Endothelial cell of umbilical vein (primary cell): ENCODE measurements at regions not wholly inside any gene's neighbourhood (a gene's known extent, or its start where the extent isn't known, plus 50 kb on each side); places are given as distances from the start of the nearest gene placed in this dataset.

ENCODE experiments used
- BruUV-seq: library from RNA; stranded (reverse); fragments of 400-500 nt; replicated peaks from 2 replicates; lab custom pipeline; 2021; lab: Mats Ljungman, UMichigan
- CTCF ChIA-PET: fragments of 300-600, 350-600 bp; sonication (Branson Sonifier 250); formaldehyde crosslinking; loops from one replicate; lab custom pipeline; 2021; ENCODE audit warnings: antibody characterized with exemption, inconsistent platforms; lab: Charles Lee
- POLR2A ChIA-PET: fragments of 300-600, 350-600 bp; sonication (Branson Sonifier 250); formaldehyde crosslinking; loops from one replicate; lab custom pipeline; 2021; ENCODE audit warnings: antibody characterized with exemption, inconsistent platforms; lab: Charles Lee
- DNase-seq: peaks from one replicate; pipeline ENCODE4 v3.0.0-alpha.2; 2011; ENCODE audit warnings: low read depth, low spot score
- FAIRE-seq: peaks from 2 replicates; lab custom pipeline; 2011; peaks lifted over from hg19 to GRCh38; lab: Jason Lieb, UNC
- H2AFZ ChIP-seq: 2 replicates; pipeline ENCODE4 v1.6.0; 2012; ENCODE audit warnings: low read depth, low read length, control low read depth, inconsistent platforms
- H3K27ac ChIP-seq: 2 replicates; pipeline ENCODE4 v1.5.1; 2011; ENCODE audit warnings: low read depth, mild to moderate bottlenecking, control low read depth, low read length, moderate library complexity; ENCODE audit not compliant: insufficient read depth
- H3K27me3 ChIP-seq, 2 experiments: 2 replicates each; pipeline versions ENCODE4 v1.6.0 to v1.6.1; 2011; ENCODE audit warnings: low read length in 2 of 2, mixed read lengths in 1 of 2; ENCODE audit not compliant: control insufficient read depth in 2 of 2, insufficient read depth in 2 of 2
- H3K36me3 ChIP-seq, 2 experiments: 2 replicates in 1 of 2; 3 replicates in 1 of 2; pipeline ENCODE4 v1.5.1; 2011; ENCODE audit warnings: low read length in 2 of 2, mild to moderate bottlenecking in 1 of 2, moderate library complexity in 1 of 2; ENCODE audit not compliant: control insufficient read depth in 2 of 2, insufficient read depth in 2 of 2; ENCODE audit errors: extremely low read depth in 1 of 2
- H3K4me1 ChIP-seq: 3 replicates; pipeline ENCODE4 v1.5.1; 2011; ENCODE audit warnings: mild to moderate bottlenecking, low read length; ENCODE audit not compliant: control insufficient read depth, insufficient read depth; ENCODE audit errors: extremely low read depth
- H3K4me2 ChIP-seq: 2 replicates; pipeline ENCODE4 v1.6.1; 2011; ENCODE audit warnings: low read length, control low read depth, mixed read lengths; ENCODE audit not compliant: insufficient read depth
- H3K4me3 ChIP-seq, 3 experiments: fragments of 200-600 bp in 1 of 3; sonication (generic), shearing (Covaris generic) in 1 of 3; replicated peaks in 1 of 3; 2 replicates each; pipeline ENCODE4 v1.5.1; 2011 to 2016; ENCODE audit warnings: control low read depth in 3 of 3, low read length in 3 of 3, mild to moderate bottlenecking in 2 of 3, inconsistent platforms in 1 of 3, low read depth in 1 of 3, moderate library complexity in 1 of 3; ENCODE audit not compliant: insufficient read depth in 1 of 3
- H3K79me2 ChIP-seq: 2 replicates; pipeline ENCODE4 v1.6.0; 2012; ENCODE audit warnings: low read length, inconsistent platforms; ENCODE audit not compliant: control insufficient read depth, insufficient read depth
- H3K9ac ChIP-seq: replicated peaks from 2 replicates; pipeline ENCODE3; 2011; ENCODE audit warnings: low read length, control low read depth; ENCODE audit not compliant: insufficient read depth; ENCODE audit errors: extremely low read depth
- H3K9me1 ChIP-seq: replicated peaks from 3 replicates; pipeline ENCODE4 v1.6.0; 2011; ENCODE audit warnings: mild to moderate bottlenecking, low read length; ENCODE audit not compliant: control insufficient read depth, insufficient read depth; ENCODE audit errors: extremely low read depth
- H3K9me3 ChIP-seq: replicated peaks from 2 replicates; pipeline ENCODE4 v1.5.1; 2012; ENCODE audit warnings: low read length, inconsistent platforms; ENCODE audit not compliant: control insufficient read depth, insufficient read depth
- H4K20me1 ChIP-seq: replicated peaks from 2 replicates; pipeline ENCODE3; 2011; ENCODE audit warnings: mild to moderate bottlenecking, low read length; ENCODE audit not compliant: control insufficient read depth, insufficient read depth; ENCODE audit errors: extremely low read depth
- CTCF ChIP-seq, 2 donors: IDR thresholded peaks; 1 replicate in 1 of 2; 2 replicates in 1 of 2; pipeline ENCODE4 v1.5.1; 2011; ENCODE audit warnings: low read length in 2 of 2, mild to moderate bottlenecking in 2 of 2, moderate library complexity in 2 of 2, control low read depth in 1 of 2, inconsistent platforms in 1 of 2, low read depth in 1 of 2; ENCODE audit not compliant: insufficient read depth in 1 of 2; ENCODE audit errors: extremely low read depth in 1 of 2
- EZH2 ChIP-seq: IDR thresholded peaks from 2 replicates; pipeline ENCODE4 v1.6.1; 2012; ENCODE audit warnings: borderline replicate concordance, low read depth, mild to moderate bottlenecking, moderate library complexity, low read length, inconsistent platforms; ENCODE audit not compliant: severe bottlenecking
- FOS ChIP-seq: IDR thresholded peaks from 2 replicates; pipeline ENCODE4 v1.6.1; 2011; ENCODE audit warnings: mild to moderate bottlenecking, low read length, moderate library complexity, borderline replicate concordance; ENCODE audit not compliant: insufficient read depth
- GATA2 ChIP-seq: IDR thresholded peaks from 2 replicates; pipeline ENCODE4 v1.7.0; 2011; ENCODE audit warnings: low read depth, mild to moderate bottlenecking, moderate library complexity, mixed read lengths, low read length; ENCODE audit not compliant: insufficient read length, insufficient read depth
- JUN ChIP-seq: IDR thresholded peaks from 2 replicates; pipeline ENCODE4 v1.6.1; 2011; ENCODE audit warnings: borderline replicate concordance, low read depth; ENCODE audit not compliant: insufficient read length, insufficient read depth
- MYC ChIP-seq: IDR thresholded peaks from one replicate; pipeline ENCODE4 v1.6.1; 2011; ENCODE audit warnings: mild to moderate bottlenecking, low read depth, low read length
- POLR2A ChIP-seq: IDR thresholded peaks from 2 replicates; pipeline ENCODE4 v1.6.1; 2012; ENCODE audit warnings: low read depth, mild to moderate bottlenecking, control low read depth, low read length
- POLR2AphosphoS5 ChIP-seq: IDR thresholded peaks from 2 replicates; pipeline ENCODE4 v1.6.1; 2012; ENCODE audit warnings: low read depth, mild to moderate bottlenecking, control low read depth, low read length, moderate library complexity; ENCODE audit not compliant: insufficient read depth
- dilution Hi-C: fragments of 300-500 bp; cut with MboI; formaldehyde crosslinking; loops from one replicate; pipeline ENCODE4 v1.15.0; 2019; ENCODE audit warnings: low sequenced_read_pairs; ENCODE audit not compliant: extremely low pct_ligation_motif_present
- intact Hi-C: fragments of 100-400 bp; cut with micrococcal nuclease; formaldehyde crosslinking; loops from one replicate; pipeline ENCODE4 v1.10.0; 2022
- TF ChIP-seq, protein P1 (sequence below): IDR thresholded peaks from 2 replicates; pipeline ENCODE4 v1.6.1; 2011; ENCODE audit not compliant: insufficient read depth, insufficient read length

DNA sequence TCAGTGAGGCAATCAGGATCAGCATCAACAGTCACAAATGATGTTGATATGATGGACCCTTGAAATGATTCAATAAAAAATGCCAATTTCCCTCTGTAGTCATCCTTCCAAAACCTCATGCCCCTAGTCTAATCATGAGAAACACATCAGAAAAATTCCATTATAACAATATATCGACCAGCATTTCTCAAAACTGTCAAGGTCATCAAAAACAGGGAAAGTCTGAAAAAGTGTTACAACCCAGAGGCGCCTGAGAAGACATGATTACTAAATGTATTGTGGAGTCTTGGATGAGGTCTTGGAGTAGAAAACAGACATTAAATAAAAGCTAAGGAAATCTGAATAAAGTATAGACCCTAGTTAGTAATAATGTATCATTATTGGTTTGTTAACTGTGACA lies 133.8 kb downstream of the SLC35B3 start:
- H3K9me1 ChIP-seq: no peaks in the 10 kb centered on the region
- POLR2A ChIA-PET: no interaction called here
- dilution Hi-C loops: no loop called here
- no peaks in the 10 kb centered on the region for H4K20me1 ChIP-seq
- H3K27me3 ChIP-seq: no peaks in the 10 kb centered on the region
- TF ChIP-seq, protein P1, sequence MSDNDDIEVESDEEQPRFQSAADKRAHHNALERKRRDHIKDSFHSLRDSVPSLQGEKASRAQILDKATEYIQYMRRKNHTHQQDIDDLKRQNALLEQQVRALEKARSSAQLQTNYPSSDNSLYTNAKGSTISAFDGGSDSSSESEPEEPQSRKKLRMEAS: no peak
- TF ChIP-seq POLR2A (no peak), CTCF (IDR thresholded peaks at IDR 0.05; ENCODE audit: extremely low read depth in 1 of 2, insufficient read depth in 1 of 2, low read depth in 1 of 2, low read length in 2 of 2) (no peak), JUN (no peak), FOS (no peak), POLR2AphosphoS5 (no peak), GATA2 (no peak), MYC (no peak), EZH2 (no peak)
- H3K4me2 ChIP-seq: no peak overlapping the region
- no peak overlapping the region for H3K4me3 ChIP-seq
- CTCF ChIA-PET: no interaction called here
- H2AFZ ChIP-seq: no peak overlapping the region
- no peaks in the 10 kb centered on the region for H3K4me1 ChIP-seq
- no peaks in the 10 kb centered on the region for H3K36me3 ChIP-seq
- intact Hi-C loops: no loop called here
- no peak overlapping the region for H3K27ac ChIP-seq
- no peaks in the 10 kb centered on the region for H3K9me3 ChIP-seq
- H3K9ac ChIP-seq: no peak overlapping the region
- BruUV-seq: no TSS peak
- FAIRE-seq (no peak), DNase-seq (no peak)
- no peaks in the 10 kb centered on the region for H3K79me2 ChIP-seq
